GM19463 (cell line): ENCODE measurements at regions not wholly inside any gene's neighbourhood (a gene's known extent, or its start where the extent isn't known, plus 50 kb on each side); places are given as distances from the start of the nearest gene placed in this dataset.
"Not testable (repeated sequence)": the region's sequence is repeated elsewhere in the genome, so short reads cannot be mapped to it uniquely, and the experiment has no call there.

Source experiments
- ATAC-seq: cut with Tn5 transposase; IDR thresholded peaks from one replicate; pipeline ENCODE4 v1.9.1; 2021; ENCODE audit warnings: mild to moderate bottlenecking, moderate library complexity; ENCODE audit not compliant: unreplicated experiment

- no peak for ATAC-seq
Measured at GRCh38 chr3:145906301-145906700, 254.7 kb downstream of the PLOD2 start.

DNA sequence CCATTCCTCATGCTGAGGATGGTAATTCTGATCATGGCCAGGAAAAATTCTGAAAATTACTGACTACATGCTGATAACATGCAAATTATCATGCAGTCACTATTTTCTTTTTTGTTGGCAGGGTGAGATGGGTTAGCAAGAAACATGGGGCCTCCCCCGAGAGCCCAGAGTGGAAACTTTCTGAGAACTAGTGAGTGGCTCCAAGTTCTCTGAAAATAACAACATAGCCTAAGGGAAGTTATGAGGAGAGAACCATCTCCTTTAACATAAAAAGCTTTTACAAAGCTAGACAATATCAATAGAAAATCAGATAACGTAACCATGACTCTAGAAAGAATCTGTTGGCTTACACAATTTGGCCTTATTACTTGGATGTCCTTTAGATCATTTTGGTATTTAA is 254.2 kb downstream of the PLOD2 start:
- ATAC-seq = no peak

DNA sequence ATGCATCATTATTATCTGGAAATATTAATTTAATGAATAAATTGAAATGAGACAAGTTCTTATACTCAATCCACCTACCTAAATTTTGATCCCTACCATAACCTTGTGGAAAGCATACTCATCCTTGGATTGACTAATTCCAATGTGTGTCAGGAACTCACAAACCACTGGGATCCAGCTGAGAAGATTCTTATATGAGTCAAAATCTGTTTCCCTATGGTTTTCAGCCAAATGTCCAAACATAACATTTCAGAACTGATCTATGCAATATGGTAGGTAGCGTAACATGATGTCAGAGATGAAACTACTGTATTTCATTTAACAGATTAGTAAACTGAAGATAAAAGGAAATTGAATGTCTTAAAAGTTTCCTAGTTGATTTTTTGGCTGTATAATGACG is 250.0 kb downstream of the PLOD2 start:
- no peak for ATAC-seq

DNA sequence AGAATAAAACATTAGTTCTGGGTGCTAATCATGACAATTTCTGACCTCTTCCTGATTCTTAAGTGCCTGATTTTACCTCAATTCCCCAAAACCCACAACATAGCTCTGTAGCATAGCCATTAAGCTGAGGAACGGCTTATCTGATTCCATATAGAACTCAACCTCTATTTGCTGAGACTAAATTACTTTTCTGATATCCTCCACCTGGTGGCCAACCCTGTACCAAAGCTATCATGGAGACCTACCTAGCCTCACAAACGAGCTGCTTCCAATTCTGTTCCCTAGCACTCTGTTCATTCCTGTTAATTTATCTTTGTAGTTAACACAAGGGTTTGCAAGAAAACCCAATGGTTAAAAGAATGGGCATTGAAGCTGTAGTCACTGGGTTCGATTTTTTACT is 245.2 kb downstream of the PLOD2 start:
- no peak for ATAC-seq

GRCh38 chr3:145927736-145928135 is 233.2 kb downstream of the PLOD2 start:
- not testable (repeated sequence) for ATAC-seq

- ATAC-seq = no peak
Measured at GRCh38 chr3:145936971-145937370, 224.0 kb downstream of the PLOD2 start.

DNA sequence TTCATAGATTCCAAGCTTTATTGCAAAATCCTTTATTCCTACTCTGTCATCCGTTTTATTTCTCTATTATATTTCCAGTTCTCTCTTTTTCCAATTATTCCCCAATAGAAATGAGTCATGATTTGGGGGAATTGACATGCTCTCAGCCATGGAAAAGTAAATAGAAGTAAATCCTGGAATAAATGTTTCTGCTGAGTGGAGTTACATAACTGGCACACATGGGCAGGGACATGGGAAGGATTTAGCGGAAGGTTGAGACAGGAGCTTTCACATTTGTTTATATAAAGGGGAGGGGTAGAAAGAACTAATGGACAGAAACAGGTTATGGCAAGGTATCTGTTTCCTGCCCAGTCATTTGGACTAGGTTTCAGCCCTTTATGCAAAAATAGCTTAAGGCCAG is 221.6 kb downstream of the PLOD2 start:
- no peak for ATAC-seq

GRCh38 chr3:145942052-145942451 is 218.9 kb downstream of the PLOD2 start:
- no peak for ATAC-seq

GRCh38 chr3:145943952-145944351 is 217.0 kb downstream of the PLOD2 start:
- ATAC-seq = no peak

DNA sequence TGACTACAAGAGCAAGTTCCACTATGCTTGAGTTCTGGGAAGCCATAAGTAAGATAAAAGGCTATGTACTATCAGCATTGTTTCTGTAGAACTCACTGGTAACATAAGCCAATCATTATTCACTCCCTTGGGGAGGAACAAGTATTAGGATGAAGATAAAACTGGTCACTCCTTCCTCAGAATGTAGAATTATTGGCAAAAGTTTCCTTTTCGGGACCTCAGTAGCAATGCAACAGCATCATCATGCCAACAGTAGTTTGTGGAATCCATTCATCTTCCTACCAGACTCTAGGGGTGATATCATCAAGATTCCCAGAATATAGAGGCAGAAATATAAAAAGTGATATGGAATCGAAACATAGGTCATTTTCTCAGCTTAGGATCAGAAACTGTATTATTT is 209.5 kb downstream of the PLOD2 start:
- no peak for ATAC-seq

DNA sequence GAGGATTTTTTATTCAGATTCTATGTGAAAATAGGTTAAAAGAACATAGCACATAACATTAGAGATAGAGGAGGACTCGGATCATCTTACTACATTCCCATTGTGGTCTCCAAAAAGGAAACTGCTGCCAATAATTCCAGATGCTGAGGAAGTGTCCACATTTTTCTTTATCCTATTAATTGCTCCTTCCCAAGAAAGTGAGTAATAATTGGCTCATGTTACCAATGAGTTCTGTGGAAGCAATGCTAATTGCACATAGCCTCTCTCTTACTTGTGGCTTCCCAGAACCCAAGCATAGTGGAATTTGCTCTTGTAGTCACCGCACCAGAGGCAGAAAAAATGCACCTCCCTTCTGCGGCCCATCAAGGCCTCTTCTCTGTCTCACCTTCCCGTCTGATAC is 208.4 kb downstream of the PLOD2 start:
- no peak for ATAC-seq

DNA sequence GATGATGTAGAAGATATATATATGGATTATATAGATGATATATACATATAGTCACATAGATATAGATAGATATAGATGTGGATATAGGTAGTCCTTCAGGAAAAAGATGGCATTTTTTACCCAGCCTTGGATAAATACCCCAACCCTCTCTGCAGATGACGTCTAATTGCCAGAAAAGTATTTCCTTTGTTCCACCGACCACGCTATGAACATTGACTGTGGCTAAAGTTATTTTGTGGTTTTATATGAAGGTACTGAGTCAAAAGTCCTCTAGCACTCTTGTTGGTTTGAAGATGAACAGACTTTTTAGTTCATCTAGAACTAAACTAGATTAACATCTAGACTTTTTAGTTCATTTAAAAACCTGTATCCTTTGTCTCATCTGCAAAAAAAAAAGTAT is 207.7 kb downstream of the PLOD2 start:
- no peak for ATAC-seq

GRCh38 chr3:145959457-145960088 is 201.4 kb downstream of the PLOD2 start:
- ATAC-seq = peak; percentile 60

GRCh38 chr3:145963111-145963510 is 197.9 kb downstream of the PLOD2 start:
- ATAC-seq = no peak

DNA sequence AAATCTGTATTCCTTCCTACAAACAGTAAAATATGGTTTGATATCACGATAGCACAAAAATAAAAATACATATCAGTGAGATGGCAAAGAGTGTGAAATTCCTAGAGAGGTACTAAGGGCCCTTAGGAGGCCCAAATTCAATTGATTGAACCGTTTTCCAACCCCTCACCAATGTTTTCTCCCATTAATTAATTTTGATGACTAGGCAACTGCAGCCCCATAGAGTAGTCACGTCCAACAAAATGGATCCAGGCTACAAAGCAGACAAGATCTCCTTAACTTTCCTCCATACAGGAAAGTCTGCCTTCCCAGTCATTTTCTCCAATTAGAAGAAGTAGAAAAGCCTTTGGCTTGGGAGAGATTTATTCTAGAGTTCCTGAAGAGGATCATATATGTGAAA is 193.9 kb downstream of the PLOD2 start:
- no peak for ATAC-seq

DNA sequence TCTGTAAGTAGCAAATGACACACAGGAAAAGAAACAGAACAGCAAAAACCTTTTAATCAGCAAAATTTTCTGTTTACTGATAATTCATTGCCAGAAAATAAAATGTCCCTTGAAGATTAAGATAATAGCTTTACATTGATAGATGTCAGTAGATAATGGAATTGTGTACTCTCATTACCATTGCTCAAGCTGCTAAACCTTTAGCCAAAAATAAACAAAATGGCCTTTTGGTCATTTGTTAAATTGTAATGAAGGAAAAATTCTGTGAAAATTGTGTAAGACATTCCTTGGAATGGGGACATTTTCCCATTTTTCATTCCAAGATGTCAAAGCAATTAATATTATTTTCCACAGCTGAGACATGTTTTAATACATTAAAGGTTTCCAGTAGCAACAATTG is 189.8 kb downstream of the PLOD2 start:
- no peak for ATAC-seq

DNA sequence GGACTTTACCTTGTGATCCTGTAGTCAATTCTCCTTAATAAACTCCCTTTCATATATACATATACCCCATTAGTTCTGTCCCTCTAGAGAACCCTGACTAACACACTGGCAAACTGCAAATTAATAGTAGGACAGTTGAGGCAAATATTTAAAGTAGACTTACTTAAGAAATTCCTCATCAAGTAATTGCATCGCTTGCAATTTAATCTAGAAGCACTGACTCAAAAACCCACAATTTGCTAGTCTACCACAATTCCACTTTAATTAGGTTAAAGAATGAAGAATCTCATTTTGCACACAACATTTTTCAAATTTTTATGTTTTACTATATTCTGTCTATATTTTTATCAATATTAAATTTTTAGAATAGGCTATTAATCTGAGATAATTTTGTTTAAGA is 188.1 kb downstream of the PLOD2 start:
- ATAC-seq = no peak

GRCh38 chr3:145981056-145981455 is 179.9 kb downstream of the PLOD2 start:
- no peak for ATAC-seq

- ATAC-seq = no peak
Measured at GRCh38 chr3:145983101-145983500, 177.9 kb downstream of the PLOD2 start.
